ENCODE measurements at regions not wholly inside any gene's neighbourhood (a gene's known extent, or its start where the extent isn't known, plus 50 kb on each side); places are given as distances from the start of the nearest gene placed in this dataset.

DNA sequence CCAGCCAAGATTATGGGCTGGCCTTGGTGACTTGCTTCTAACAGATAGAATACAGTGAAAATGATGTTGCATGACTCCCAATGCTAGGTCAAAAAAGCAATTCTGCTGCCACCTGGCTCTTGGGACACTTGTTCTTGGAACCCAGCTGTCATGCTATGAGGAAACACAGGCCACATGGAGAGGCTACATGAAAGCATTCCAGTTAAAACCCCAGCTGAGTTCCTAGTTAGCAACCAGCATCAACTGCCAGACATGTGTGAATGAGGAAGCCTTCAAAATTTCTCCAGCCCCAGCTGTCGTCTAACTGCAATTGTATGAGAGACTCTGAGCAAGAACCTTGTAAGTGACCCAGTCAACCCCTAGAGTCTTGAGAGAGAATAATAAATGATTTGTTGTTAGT is 105.2 kb upstream of the FGF16 start:
- WGBS = 29% methylated on average over 1 of the region's 1 CpG
- no peak overlapping the region for H3K9ac ChIP-seq (ENCODE audit: low read depth in 1 of 2, low read length in 2 of 2)
- no peak for TF ChIP-seq EGR1 (IDR thresholded peaks at IDR 0.05; ENCODE audit: low read depth in 2 of 2)
- TF ChIP-seq NR2F2 (IDR thresholded peaks at IDR 0.05) = no peak
- no peak for TF ChIP-seq JUND (IDR thresholded peaks at IDR 0.05)
- no peak for TF ChIP-seq TAF1 (conservative IDR thresholded peaks at IDR 0.05)
- no peak for TF ChIP-seq FOXA1 (IDR thresholded peaks at IDR 0.05)
- no peak for TF ChIP-seq GABPA (IDR thresholded peaks at IDR 0.05 in 1 of 2, conservative IDR thresholded peaks at IDR 0.05 in 1 of 2)
- TF ChIP-seq, protein P1, sequence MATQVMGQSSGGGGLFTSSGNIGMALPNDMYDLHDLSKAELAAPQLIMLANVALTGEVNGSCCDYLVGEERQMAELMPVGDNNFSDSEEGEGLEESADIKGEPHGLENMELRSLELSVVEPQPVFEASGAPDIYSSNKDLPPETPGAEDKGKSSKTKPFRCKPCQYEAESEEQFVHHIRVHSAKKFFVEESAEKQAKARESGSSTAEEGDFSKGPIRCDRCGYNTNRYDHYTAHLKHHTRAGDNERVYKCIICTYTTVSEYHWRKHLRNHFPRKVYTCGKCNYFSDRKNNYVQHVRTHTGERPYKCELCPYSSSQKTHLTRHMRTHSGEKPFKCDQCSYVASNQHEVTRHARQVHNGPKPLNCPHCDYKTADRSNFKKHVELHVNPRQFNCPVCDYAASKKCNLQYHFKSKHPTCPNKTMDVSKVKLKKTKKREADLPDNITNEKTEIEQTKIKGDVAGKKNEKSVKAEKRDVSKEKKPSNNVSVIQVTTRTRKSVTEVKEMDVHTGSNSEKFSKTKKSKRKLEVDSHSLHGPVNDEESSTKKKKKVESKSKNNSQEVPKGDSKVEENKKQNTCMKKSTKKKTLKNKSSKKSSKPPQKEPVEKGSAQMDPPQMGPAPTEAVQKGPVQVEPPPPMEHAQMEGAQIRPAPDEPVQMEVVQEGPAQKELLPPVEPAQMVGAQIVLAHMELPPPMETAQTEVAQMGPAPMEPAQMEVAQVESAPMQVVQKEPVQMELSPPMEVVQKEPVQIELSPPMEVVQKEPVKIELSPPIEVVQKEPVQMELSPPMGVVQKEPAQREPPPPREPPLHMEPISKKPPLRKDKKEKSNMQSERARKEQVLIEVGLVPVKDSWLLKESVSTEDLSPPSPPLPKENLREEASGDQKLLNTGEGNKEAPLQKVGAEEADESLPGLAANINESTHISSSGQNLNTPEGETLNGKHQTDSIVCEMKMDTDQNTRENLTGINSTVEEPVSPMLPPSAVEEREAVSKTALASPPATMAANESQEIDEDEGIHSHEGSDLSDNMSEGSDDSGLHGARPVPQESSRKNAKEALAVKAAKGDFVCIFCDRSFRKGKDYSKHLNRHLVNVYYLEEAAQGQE (IDR thresholded peaks at IDR 0.05) = no peak
- H3K9me3 ChIP-seq (ENCODE audit: control insufficient read depth in 4 of 4, low read length in 3 of 4) = no peaks in the 10 kb centered on the region
- no peak overlapping the region for H3K27ac ChIP-seq (ENCODE audit: low read depth in 1 of 2, low read length in 2 of 2)
- H3K36me3 ChIP-seq (ENCODE audit: control insufficient read depth in 4 of 4, insufficient read depth in 3 of 4, low read depth in 1 of 4, low read length in 3 of 4) = no peaks in the 10 kb centered on the region
- H3K4me3 ChIP-seq (ENCODE audit: low read depth in 1 of 3, low read length in 3 of 3) = no peak overlapping the region
- no peaks in the 10 kb centered on the region for H3K27me3 ChIP-seq (ENCODE audit: control insufficient read depth in 4 of 4, insufficient read depth in 4 of 4, low read length in 3 of 4)
- no peaks in the 10 kb centered on the region for H3K4me1 ChIP-seq (ENCODE audit: control insufficient read depth in 4 of 4, insufficient read depth in 4 of 4, low read length in 3 of 4)
- no peak for DNase-seq (ENCODE audit: low spot score)

DNA sequence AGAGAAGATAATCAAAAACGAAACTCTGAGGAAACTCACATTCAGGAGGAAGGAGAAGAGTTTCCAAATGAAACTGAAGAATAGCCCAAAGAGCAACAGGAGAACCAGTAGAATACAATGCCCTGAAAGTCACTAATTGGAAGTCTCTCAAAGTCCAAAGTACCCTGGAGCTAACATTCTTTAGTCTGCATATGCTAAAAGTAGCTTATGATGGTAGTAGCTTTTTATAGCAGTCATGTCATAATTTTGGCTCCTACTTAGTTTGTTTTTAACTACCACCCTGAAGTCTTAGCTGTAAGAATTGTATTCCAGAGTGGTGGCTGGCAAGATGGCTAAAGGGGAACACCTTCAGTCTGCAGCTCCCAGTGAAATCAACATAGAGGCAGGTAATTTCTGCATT is 100.3 kb upstream of the FGF16 start:
- Histone ChIP-seq H3K36me3 (ENCODE audit: control insufficient read depth in 4 of 4, insufficient read depth in 3 of 4, low read depth in 1 of 4, low read length in 3 of 4) (no peaks in the 10 kb centered on the region), H3K4me3 (ENCODE audit: low read depth in 1 of 3, low read length in 3 of 3) (no peak overlapping the region), H3K9ac (ENCODE audit: low read depth in 1 of 2, low read length in 2 of 2) (no peak overlapping the region), H3K9me3 (ENCODE audit: control insufficient read depth in 4 of 4, low read length in 3 of 4) (no peaks in the 10 kb centered on the region), H3K27me3 (ENCODE audit: control insufficient read depth in 4 of 4, insufficient read depth in 4 of 4, low read length in 3 of 4) (no peaks in the 10 kb centered on the region), H3K27ac (ENCODE audit: low read depth in 1 of 2, low read length in 2 of 2) (no peak overlapping the region), H3K4me1 (ENCODE audit: control insufficient read depth in 4 of 4, insufficient read depth in 4 of 4, low read length in 3 of 4) (no peaks in the 10 kb centered on the region)
- TF ChIP-seq HNF4A (conservative IDR thresholded peaks at IDR 0.05) (no peak), RXRA (IDR thresholded peaks at IDR 0.05) (no peak), ZBTB33 (IDR thresholded peaks at IDR 0.05) (no peak), CTCF (IDR thresholded peaks at IDR 0.05; ENCODE audit: low read depth, low read length, missing input control) (no peak), YY1 (IDR thresholded peaks at IDR 0.05) (no peak), SP1 (IDR thresholded peaks at IDR 0.05) (no peak)
- no peak for DNase-seq (ENCODE audit: low spot score)
- WGBS = 70% methylated on average over 1 of the region's 1 CpG

Measured in liver (tissue), 8 donors.